ENCODE measurements at regions not wholly inside any gene's neighbourhood (a gene's known extent, or its start where the extent isn't known, plus 50 kb on each side); places are given as distances from the start of the nearest gene placed in this dataset.

- H3K4me3 ChIP-seq (ENCODE audit: low read depth, low read length), result no peak overlapping the region
- DNase-seq, result no peak
- TF ChIP-seq CTCF (IDR thresholded peaks at IDR 0.05; ENCODE audit: insufficient read depth in 1 of 2, low read depth in 1 of 2, low read length in 1 of 2, severe bottlenecking in 1 of 2, unreplicated experiment in 1 of 2), result no peak
- no peaks in the 10 kb centered on the region for H3K9me3 Mint-ChIP-seq (ENCODE audit: unreplicated experiment)
- no peak overlapping the region for H3K27ac Mint-ChIP-seq (ENCODE audit: unreplicated experiment)
- no peaks in the 10 kb centered on the region for H3K36me3 Mint-ChIP-seq (ENCODE audit: insufficient read depth, unreplicated experiment)
- H3K36me3 ChIP-seq (ENCODE audit: control insufficient read depth, insufficient read depth, low read length), result no peaks in the 10 kb centered on the region
- no peaks in the 10 kb centered on the region for H3K4me1 Mint-ChIP-seq (ENCODE audit: low read depth, unreplicated experiment)
- POLR2A ChIA-PET, result no interaction called here
- H3K9me3 ChIP-seq, result no peaks in the 10 kb centered on the region
- no peaks in the 10 kb centered on the region for H3K4me1 ChIP-seq
- H3K27me3 Mint-ChIP-seq (ENCODE audit: insufficient read depth, unreplicated experiment), result peaks cover 3% of the 10 kb centered on the region
- intact Hi-C loops (cut with micrococcal nuclease; ENCODE audit: unreplicated experiment), result no loop called here
- no TSS peak for BruUV-seq (replicated peaks)
- CTCF ChIA-PET, result no interaction called here
- no peaks in the 10 kb centered on the region for H3K27me3 ChIP-seq (replicated peaks; ENCODE audit: control insufficient read depth, insufficient read depth, low read length)
- no peak overlapping the region for H3K4me3 Mint-ChIP-seq (ENCODE audit: unreplicated experiment)
Observed at GRCh38 chr3:159340877-159341500, 539.1 kb downstream of the MFSD1 start.

- no peak for DNase-seq
- intact Hi-C loops (cut with micrococcal nuclease; ENCODE audit: unreplicated experiment), result no loop called here
- no peak for TF ChIP-seq CTCF (IDR thresholded peaks at IDR 0.05; ENCODE audit: insufficient read depth in 1 of 2, low read depth in 1 of 2, low read length in 1 of 2, severe bottlenecking in 1 of 2, unreplicated experiment in 1 of 2)
- H3K36me3 Mint-ChIP-seq (ENCODE audit: insufficient read depth, unreplicated experiment), result no peaks in the 10 kb centered on the region
- H3K4me1 ChIP-seq, result no peaks in the 10 kb centered on the region
- H3K27me3 ChIP-seq (replicated peaks; ENCODE audit: control insufficient read depth, insufficient read depth, low read length), result no peaks in the 10 kb centered on the region
- H3K4me3 ChIP-seq (ENCODE audit: low read depth, low read length), result no peak overlapping the region
- H3K9me3 Mint-ChIP-seq (ENCODE audit: unreplicated experiment), result no peaks in the 10 kb centered on the region
- H3K36me3 ChIP-seq (ENCODE audit: control insufficient read depth, insufficient read depth, low read length), result no peaks in the 10 kb centered on the region
- H3K27ac Mint-ChIP-seq (ENCODE audit: unreplicated experiment), result no peak overlapping the region
- ChIA-PET POLR2A (no interaction called here), CTCF (no interaction called here)
- no peaks in the 10 kb centered on the region for H3K9me3 ChIP-seq
- peaks cover 3% of the 10 kb centered on the region for H3K27me3 Mint-ChIP-seq (ENCODE audit: insufficient read depth, unreplicated experiment)
- no peaks in the 10 kb centered on the region for H3K4me1 Mint-ChIP-seq (ENCODE audit: low read depth, unreplicated experiment)
- BruUV-seq (replicated peaks), result no TSS peak
- H3K4me3 Mint-ChIP-seq (ENCODE audit: unreplicated experiment), result no peak overlapping the region
Observed at GRCh38 chr3:159346271-159346903, 544.5 kb downstream of the MFSD1 start.

GRCh38 chr3:159348431-159348830, 546.6 kb downstream of the MFSD1 start:
- Histone ChIP-seq H3K36me3 (ENCODE audit: control insufficient read depth, insufficient read depth, low read length) (no peaks in the 10 kb centered on the region), H3K4me3 (ENCODE audit: low read depth, low read length) (no peak overlapping the region), H3K9me3 (no peaks in the 10 kb centered on the region), H3K4me1 (no peaks in the 10 kb centered on the region), H3K27me3 (replicated peaks; ENCODE audit: control insufficient read depth, insufficient read depth, low read length) (no peaks in the 10 kb centered on the region)
- H3K27ac Mint-ChIP-seq (ENCODE audit: unreplicated experiment), result no peak overlapping the region
- intact Hi-C loops (cut with micrococcal nuclease; ENCODE audit: unreplicated experiment), result no loop called here
- no peak for DNase-seq
- H3K36me3 Mint-ChIP-seq (ENCODE audit: insufficient read depth, unreplicated experiment), result no peaks in the 10 kb centered on the region
- ChIA-PET CTCF (no interaction called here), POLR2A (no interaction called here)
- no peaks in the 10 kb centered on the region for H3K9me3 Mint-ChIP-seq (ENCODE audit: unreplicated experiment)
- TF ChIP-seq CTCF (IDR thresholded peaks at IDR 0.05; ENCODE audit: insufficient read depth in 1 of 2, low read depth in 1 of 2, low read length in 1 of 2, severe bottlenecking in 1 of 2, unreplicated experiment in 1 of 2), result no peak
- no peaks in the 10 kb centered on the region for H3K4me1 Mint-ChIP-seq (ENCODE audit: low read depth, unreplicated experiment)
- BruUV-seq (replicated peaks), result no TSS peak
- peaks cover 3% of the 10 kb centered on the region for H3K27me3 Mint-ChIP-seq (ENCODE audit: insufficient read depth, unreplicated experiment)
- H3K4me3 Mint-ChIP-seq (ENCODE audit: unreplicated experiment), result no peak overlapping the region
